ENCODE measurements at regions not wholly inside any gene's neighbourhood (a gene's known extent, or its start where the extent isn't known, plus 50 kb on each side); places are given as distances from the start of the nearest gene placed in this dataset.

DNA sequence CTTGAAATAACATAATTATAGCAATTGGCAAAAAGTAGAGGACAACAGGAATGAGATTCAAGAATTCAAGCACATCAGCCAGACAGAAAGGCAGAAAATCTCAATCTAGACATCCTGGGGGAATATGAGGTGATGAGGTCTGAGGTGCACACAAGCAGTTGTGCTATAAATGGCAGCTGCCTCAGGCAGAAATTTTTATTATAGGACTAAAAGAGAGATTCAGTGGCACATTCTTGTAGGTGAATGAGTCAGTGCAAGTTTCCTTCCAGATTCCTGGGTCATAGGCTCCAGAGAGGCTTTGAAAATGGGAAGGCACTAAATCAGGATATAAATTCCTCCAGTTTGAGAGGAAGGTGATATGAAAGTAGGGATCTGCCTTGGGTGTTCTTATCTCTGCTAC lies 127.2 kb upstream of the THSD7B start:
- Histone ChIP-seq H3K4me2 (ENCODE audit: low read length) (no peak overlapping the region), H4K20me1 (ENCODE audit: insufficient read depth, low read length) (no peaks in the 10 kb centered on the region), H3F3A (ENCODE audit: insufficient read depth, low read length) (no peaks in the 10 kb centered on the region), H3K36me3 (ENCODE audit: insufficient read depth, low read length) (no peaks in the 10 kb centered on the region), H3K4me1 (ENCODE audit: insufficient read depth, low read length, severe bottlenecking) (no peaks in the 10 kb centered on the region), H3K9ac (ENCODE audit: low read length) (no peak overlapping the region), H3K4me3 (ENCODE audit: low read depth, low read length, poor library complexity, severe bottlenecking) (no peak overlapping the region), H2AFZ (ENCODE audit: low read length) (no peak overlapping the region), H3K27me3 (ENCODE audit: insufficient read depth, low read length) (no peaks in the 10 kb centered on the region), H3K79me2 (ENCODE audit: insufficient read depth, low read length) (no peaks in the 10 kb centered on the region), H3K9me3 (ENCODE audit: low read length) (no peaks in the 10 kb centered on the region), H3K9me2 (ENCODE audit: low read depth, low read length) (no peaks in the 10 kb centered on the region), H3K27ac (ENCODE audit: low read depth, low read length, poor library complexity, severe bottlenecking) (no peak overlapping the region)
- TF ChIP-seq EZH2 (IDR thresholded peaks at IDR 0.05; ENCODE audit: borderline replicate concordance, low read length) (no peak), CTCF (IDR thresholded peaks at IDR 0.05; ENCODE audit: low read length) (no peak)

- no peak overlapping the region for H2AFZ ChIP-seq (ENCODE audit: low read length)
- H3K27me3 ChIP-seq (ENCODE audit: insufficient read depth, low read length): no peaks in the 10 kb centered on the region
- no peaks in the 10 kb centered on the region for H3K9me3 ChIP-seq (ENCODE audit: low read length)
- no peaks in the 10 kb centered on the region for H3F3A ChIP-seq (ENCODE audit: insufficient read depth, low read length)
- no peaks in the 10 kb centered on the region for H3K9me2 ChIP-seq (ENCODE audit: low read depth, low read length)
- no peak for TF ChIP-seq CTCF (IDR thresholded peaks at IDR 0.05; ENCODE audit: low read length)
- no peak for TF ChIP-seq EZH2 (IDR thresholded peaks at IDR 0.05; ENCODE audit: borderline replicate concordance, low read length)
- no peaks in the 10 kb centered on the region for H3K36me3 ChIP-seq (ENCODE audit: insufficient read depth, low read length)
- H4K20me1 ChIP-seq (ENCODE audit: insufficient read depth, low read length): no peaks in the 10 kb centered on the region
- no peak overlapping the region for H3K9ac ChIP-seq (ENCODE audit: low read length)
- H3K79me2 ChIP-seq (ENCODE audit: insufficient read depth, low read length): no peaks in the 10 kb centered on the region
- no peak overlapping the region for H3K27ac ChIP-seq (ENCODE audit: low read depth, low read length, poor library complexity, severe bottlenecking)
- H3K4me2 ChIP-seq (ENCODE audit: low read length): no peak overlapping the region
- H3K4me1 ChIP-seq (ENCODE audit: insufficient read depth, low read length, severe bottlenecking): no peaks in the 10 kb centered on the region
- H3K4me3 ChIP-seq (ENCODE audit: low read depth, low read length, poor library complexity, severe bottlenecking): no peak overlapping the region
Observed at GRCh38 chr2:136637402-136637801, 127.9 kb upstream of the THSD7B start.

- H3K9me2 ChIP-seq (ENCODE audit: low read depth, low read length): no peaks in the 10 kb centered on the region
- no peaks in the 10 kb centered on the region for H3K36me3 ChIP-seq (ENCODE audit: insufficient read depth, low read length)
- no peak overlapping the region for H3K4me3 ChIP-seq (ENCODE audit: low read depth, low read length, poor library complexity, severe bottlenecking)
- no peaks in the 10 kb centered on the region for H3K9me3 ChIP-seq (ENCODE audit: low read length)
- H2AFZ ChIP-seq (ENCODE audit: low read length): no peak overlapping the region
- H3F3A ChIP-seq (ENCODE audit: insufficient read depth, low read length): no peaks in the 10 kb centered on the region
- H3K4me1 ChIP-seq (ENCODE audit: insufficient read depth, low read length, severe bottlenecking): no peaks in the 10 kb centered on the region
- no peak overlapping the region for H3K9ac ChIP-seq (ENCODE audit: low read length)
- TF ChIP-seq EZH2 (IDR thresholded peaks at IDR 0.05; ENCODE audit: borderline replicate concordance, low read length) (no peak), CTCF (IDR thresholded peaks at IDR 0.05; ENCODE audit: low read length) (no peak)
- H3K4me2 ChIP-seq (ENCODE audit: low read length): no peak overlapping the region
- H3K79me2 ChIP-seq (ENCODE audit: insufficient read depth, low read length): no peaks in the 10 kb centered on the region
- H3K27ac ChIP-seq (ENCODE audit: low read depth, low read length, poor library complexity, severe bottlenecking): no peak overlapping the region
- no peaks in the 10 kb centered on the region for H3K27me3 ChIP-seq (ENCODE audit: insufficient read depth, low read length)
- no peaks in the 10 kb centered on the region for H4K20me1 ChIP-seq (ENCODE audit: insufficient read depth, low read length)
Observed at GRCh38 chr2:136628490-136628889, 136.9 kb upstream of the THSD7B start.
